Retinal pigment epithelial cell (primary cell): ENCODE measurements at regions not wholly inside any gene's neighbourhood (a gene's known extent, or its start where the extent isn't known, plus 50 kb on each side); places are given as distances from the start of the nearest gene placed in this dataset.

ENCODE experiments used
- DNase-seq: peaks from one replicate; pipeline ENCODE4 v3.0.0-alpha.2; 2010; ENCODE audit warnings: low read depth
- H3K4me3 ChIP-seq: 2 replicates; pipeline ENCODE4 v1.5.1; 2011; ENCODE audit warnings: mild to moderate bottlenecking, low read length, control low read depth, moderate library complexity
- CTCF ChIP-seq: conservative IDR thresholded peaks from 2 replicates; pipeline ENCODE4 v1.5.1; 2011; ENCODE audit warnings: low read depth, low read length, control low read depth, inconsistent platforms

- no peak for DNase-seq
- TF ChIP-seq CTCF, result no peak
These were observed 146.8 kb upstream of the EGLN3 start for GRCh38 chr14:34097644-34098043.

GRCh38 chr14:34094384-34094783 lies 143.5 kb upstream of the EGLN3 start:
- TF ChIP-seq CTCF, result no peak
- DNase-seq, result no peak
- no peak overlapping the region for H3K4me3 ChIP-seq

More at GRCh38 chr14:34097644-34098043, 146.8 kb upstream of the EGLN3 start:
- no peak overlapping the region for H3K4me3 ChIP-seq

- no peak for DNase-seq
- no peak for TF ChIP-seq CTCF
- no peak overlapping the region for H3K4me3 ChIP-seq
These were observed 143.0 kb upstream of the EGLN3 start for GRCh38 chr14:34093883-34094282.

- no peak overlapping the region for H3K4me3 ChIP-seq
- TF ChIP-seq CTCF, result no peak
- no peak for DNase-seq
These were observed 139.6 kb upstream of the EGLN3 start for GRCh38 chr14:34090451-34090850.

- DNase-seq, result no peak
- no peak for TF ChIP-seq CTCF
- H3K4me3 ChIP-seq, result no peak overlapping the region
These were observed 138.0 kb upstream of the EGLN3 start for GRCh38 chr14:34088914-34089313.

- no peak overlapping the region for H3K4me3 ChIP-seq
- no peak for DNase-seq
- TF ChIP-seq CTCF, result no peak
These were observed 136.7 kb upstream of the EGLN3 start for GRCh38 chr14:34087571-34087970.

GRCh38 chr14:34086223-34086757 lies 135.4 kb upstream of the EGLN3 start:
- no peak for TF ChIP-seq CTCF
- H3K4me3 ChIP-seq, result no peak overlapping the region
- DNase-seq, result no peak
